Breast epithelium (tissue), 3 donors: ENCODE measurements at regions not wholly inside any gene's neighbourhood (a gene's known extent, or its start where the extent isn't known, plus 50 kb on each side); places are given as distances from the start of the nearest gene placed in this dataset.

Experiments used
- CTCF ChIP-seq, 3 donors: fragments of 450-650 bp; IDR thresholded peaks; one replicate each; pipeline ENCODE4 v1.5.1; 2016 to 2017; ENCODE audit warnings: antibody characterized with exemption in 3 of 3, mild to moderate bottlenecking in 3 of 3, moderate library complexity in 3 of 3
- POLR2A ChIP-seq: fragments of 450-650 bp; IDR thresholded peaks from one replicate; pipeline ENCODE4 v1.6.1; 2016; ENCODE audit warnings: antibody characterized with exemption, mild to moderate bottlenecking, moderate library complexity

- TF ChIP-seq POLR2A (no peak), CTCF (IDR thresholded peaks at IDR 0.05) (no peak)
Observed at GRCh38 chr10:129310881-129311280, 156.2 kb upstream of the MGMT start.
